ENCODE measurements at regions not wholly inside any gene's neighbourhood (a gene's known extent, or its start where the extent isn't known, plus 50 kb on each side); places are given as distances from the start of the nearest gene placed in this dataset.
"Not testable (repeated sequence)": the region's sequence is repeated elsewhere in the genome, so short reads cannot be mapped to it uniquely, and the experiment has no call there.

DNA sequence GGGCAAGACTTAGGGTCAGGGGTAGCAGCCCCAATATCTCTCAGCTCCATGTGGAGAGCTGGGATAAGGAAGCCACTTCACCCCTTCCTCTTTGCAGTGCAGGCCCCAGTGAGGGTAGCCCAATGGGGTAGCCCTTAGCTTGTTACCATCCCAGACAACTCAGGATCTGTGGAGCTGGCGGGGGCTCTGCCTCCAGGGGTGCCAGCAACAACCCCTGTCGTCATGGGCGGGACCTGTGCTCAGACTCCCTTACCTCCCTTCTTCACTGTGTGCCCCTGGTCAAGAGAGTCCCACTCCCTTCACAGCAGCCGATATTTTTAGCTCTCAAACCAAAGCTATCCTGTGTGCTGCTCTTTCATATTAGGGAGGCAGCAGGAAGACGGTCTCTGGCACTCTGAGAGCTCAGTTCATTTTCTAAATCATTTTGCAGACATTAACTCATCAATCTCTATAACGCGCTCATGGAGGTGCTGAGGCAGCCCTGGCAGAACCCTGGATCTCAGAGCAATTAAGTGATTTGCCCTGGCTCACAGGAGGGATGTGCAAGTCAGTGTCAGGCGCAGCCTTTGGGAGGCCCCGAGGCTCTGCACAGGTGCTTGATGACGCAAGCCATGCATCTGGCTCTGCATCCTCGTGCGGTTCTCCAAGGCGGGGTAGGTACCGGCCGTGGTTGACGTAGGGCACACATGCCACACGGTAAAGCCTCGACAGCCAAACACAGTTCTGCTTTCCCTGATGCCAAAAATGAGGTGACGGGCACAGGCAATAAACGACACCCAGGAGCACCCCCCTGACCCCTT lies 357.6 kb downstream of the SHANK2 start:
- no peak for DNase-seq (ENCODE audit: low read depth)

DNA sequence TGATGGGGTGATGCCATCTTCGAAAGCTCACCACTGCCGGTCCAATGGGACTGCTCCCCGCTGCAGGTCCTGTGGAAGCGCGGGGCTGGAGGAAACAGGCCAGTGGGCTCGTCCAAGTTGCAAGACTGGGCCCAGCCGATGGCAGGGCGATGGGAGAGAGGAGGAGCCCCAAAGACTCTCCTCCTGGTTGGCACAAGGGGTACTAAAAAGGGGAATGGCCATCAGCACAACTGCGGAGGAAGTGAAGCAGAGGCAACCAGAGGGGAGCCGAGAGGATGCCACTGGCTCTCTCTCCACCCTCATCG lies 357.1 kb downstream of the SHANK2 start:
- no peak for DNase-seq (ENCODE audit: low read depth)

DNA sequence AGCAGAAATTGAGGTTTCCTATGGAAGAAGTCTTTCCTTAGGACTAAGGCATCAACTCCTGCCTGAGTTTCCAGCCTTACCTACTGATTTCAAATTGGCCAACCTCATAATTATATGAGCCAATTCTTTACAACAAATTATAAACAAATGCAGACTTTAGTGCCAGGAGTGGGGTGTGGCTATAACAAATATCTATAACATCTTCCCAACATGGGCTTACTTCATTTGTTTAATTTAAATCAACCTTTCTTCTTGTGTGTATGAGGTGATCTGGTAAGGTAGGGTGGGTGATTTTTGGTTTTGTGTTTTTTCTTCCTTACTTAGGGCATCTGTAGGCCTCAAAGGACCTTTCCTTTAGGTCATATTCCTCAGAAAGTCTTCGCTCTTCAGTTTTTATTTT lies 354.9 kb downstream of the SHANK2 start:
- DNase-seq (ENCODE audit: low read depth) = no peak

DNA sequence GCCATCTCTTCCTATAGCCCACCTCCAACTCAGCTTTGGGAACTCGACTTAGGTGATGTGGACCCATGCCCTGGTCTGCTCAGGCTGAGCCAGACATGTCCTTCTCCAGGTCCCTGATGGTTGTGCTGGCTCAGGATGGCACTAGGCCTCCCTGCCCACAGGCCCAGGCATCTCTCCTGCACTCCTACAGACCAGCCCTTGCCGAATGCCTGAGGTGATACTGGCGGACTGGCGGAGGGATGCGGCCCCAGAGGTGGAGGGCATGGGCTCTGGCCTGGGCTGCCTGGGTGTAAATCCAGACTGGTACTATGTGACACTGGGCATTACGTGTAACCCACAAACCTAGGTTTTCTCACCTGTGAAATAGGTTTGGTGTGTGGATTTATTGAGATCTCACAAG lies 352.8 kb downstream of the SHANK2 start:
- no peak for DNase-seq (ENCODE audit: low read depth)

DNA sequence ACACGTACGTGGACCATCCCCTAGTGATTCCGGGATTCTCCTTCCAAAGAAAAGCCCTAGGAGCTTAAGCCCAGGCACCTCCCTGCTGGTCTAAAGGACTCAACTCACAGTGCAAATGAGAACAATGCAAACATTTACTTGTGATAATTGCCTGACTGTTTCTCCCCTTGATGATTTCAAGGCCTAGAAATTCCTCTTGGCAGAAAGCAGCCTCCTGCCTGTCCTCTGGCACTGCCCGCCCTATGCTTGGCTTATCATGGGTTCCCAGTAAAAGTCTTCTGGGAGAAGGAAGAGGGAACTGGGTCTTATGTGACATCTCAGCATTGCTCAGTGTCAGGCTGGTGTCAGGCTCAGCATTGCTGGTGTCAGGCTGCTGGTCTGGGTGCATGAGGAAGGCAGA lies 351.8 kb downstream of the SHANK2 start:
- no peak for DNase-seq (ENCODE audit: low read depth)

DNA sequence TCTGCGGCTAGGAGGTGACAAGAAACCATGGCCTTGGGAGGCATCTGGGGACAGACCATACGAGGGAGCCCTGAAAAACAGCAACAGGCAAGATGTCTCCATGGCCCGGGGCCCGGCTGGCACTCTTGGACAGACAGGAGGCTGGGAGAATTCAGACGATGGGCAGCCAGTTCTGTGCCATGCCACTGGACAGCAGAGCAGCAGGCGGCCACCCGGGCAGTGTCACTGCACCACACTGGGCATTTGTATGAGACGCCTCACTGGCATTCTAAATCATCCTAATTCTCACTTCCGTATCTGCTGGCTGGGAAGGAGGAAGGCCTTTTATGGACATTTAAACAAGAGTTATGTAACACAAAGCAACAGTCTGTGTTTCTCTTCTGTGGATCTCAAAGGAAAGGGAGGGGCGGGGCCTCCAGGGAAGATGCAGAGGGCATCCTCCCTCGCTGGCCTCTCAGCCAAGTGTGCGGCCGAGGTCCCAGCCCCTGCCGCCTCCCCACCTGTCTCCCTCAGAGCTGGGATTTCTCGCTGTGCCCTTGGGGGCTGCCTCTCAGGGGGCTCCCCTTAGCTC lies 350.3 kb downstream of the SHANK2 start:
- no peak for DNase-seq (ENCODE audit: low read depth)

DNA sequence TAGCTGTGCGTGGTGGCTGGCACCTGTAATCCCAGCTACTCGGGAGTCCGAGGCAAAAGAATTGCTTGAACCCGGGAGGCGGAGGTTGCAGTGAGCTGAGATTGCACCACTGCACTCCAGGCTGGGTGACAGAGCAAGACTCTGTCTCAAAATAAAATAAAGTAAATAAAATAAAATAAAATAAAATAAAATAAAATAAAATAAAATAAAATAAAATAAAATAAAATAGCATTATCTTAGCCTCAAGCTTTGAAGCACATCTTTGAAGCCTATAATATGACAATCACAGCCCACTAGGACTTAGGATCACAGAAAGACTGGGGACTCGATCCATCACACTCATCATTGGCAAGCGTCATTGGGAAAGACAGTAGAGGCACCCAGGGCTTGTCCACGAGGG lies 349.1 kb downstream of the SHANK2 start:
- DNase-seq (ENCODE audit: low read depth) = not testable (repeated sequence)

DNA sequence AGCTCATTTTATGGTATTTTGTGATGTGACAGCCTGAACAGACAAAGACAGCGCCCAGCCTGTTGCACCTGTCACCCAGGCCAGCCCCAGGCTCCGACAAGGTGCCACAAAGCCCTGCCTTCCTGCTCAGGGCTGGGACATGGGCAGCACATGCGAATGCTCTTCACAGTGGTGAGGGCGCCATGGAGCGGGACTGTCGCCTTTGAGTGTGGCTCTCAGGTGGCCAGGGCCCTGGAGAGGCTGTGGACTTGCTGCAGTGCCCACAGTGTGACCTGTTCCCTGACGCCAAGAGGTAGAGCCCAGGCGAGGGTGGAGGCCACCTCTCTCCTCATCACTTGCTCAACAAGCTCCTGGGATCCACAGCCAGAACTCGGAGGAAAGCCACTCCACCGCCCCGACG lies 346.3 kb downstream of the SHANK2 start:
- no peak for DNase-seq (ENCODE audit: low read depth)

DNA sequence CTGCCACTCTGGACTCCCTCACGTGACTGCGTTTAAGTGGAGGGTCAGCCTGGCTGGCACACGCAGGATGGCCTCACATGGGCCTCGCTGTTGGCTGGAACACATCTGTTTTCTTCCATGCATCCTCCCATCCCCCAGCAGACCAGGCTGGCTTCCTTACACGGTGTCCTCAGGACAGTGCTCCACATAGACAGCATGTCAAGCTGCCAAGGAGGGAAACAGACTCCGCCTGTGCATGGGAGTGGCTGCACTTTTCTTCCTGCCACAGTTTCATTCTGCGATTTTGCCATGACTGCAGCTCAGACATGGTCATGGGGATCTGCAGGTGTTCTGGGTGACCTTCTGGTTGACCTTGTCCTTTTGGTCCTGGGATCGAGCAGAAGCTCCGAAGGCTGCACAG lies 344.2 kb downstream of the SHANK2 start:
- no peak for DNase-seq (ENCODE audit: low read depth)

DNA sequence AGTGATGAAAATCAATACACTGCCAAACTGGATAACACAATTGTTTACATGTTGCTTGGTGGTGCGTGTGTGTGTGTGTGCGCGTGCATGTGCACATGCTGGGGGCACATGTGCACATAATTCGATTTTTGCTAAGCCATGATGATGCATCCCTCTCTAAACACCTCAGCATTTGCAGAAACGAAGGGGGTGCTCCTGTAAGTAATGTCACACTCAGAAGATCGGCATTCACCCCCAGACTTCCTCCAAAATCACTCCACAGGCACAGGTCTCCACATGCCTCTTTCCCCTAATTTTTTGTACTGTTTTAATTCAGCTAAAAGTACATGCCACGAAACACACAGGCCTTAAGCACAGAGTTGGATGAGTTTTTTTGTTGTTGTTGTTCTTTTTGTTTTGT lies 341.5 kb downstream of the SHANK2 start:
- no peak for DNase-seq (ENCODE audit: low read depth)

DNA sequence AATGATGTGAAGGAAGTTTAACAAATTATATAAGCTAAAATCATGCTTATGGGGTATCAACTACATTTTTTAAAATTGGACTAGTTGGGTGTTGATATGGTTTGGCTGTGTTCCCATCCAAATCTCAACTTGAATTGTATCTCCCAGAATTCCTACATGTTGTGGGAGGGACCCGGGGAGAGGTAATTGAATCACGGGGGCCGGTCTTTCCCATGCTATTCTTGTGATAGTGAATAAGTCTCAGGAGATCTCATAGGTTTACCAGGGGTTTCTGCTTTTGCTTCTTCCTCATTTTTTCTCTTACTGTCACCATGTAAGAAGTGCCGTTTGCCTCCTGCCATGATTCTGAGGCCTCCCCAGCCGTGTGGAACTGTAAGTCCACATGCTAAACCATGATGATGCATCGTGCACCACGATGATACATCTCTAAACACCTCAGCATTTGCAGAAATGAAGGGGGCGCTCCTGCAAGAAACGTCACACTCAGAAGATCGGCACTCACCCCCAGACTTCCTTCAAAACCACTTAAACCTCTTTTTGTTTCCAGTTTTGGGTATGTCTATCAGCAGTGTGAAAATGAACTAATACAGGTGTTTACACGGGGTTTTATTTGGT lies 340.0 kb downstream of the SHANK2 start:
- DNase-seq (ENCODE audit: low read depth) = no peak

DNA sequence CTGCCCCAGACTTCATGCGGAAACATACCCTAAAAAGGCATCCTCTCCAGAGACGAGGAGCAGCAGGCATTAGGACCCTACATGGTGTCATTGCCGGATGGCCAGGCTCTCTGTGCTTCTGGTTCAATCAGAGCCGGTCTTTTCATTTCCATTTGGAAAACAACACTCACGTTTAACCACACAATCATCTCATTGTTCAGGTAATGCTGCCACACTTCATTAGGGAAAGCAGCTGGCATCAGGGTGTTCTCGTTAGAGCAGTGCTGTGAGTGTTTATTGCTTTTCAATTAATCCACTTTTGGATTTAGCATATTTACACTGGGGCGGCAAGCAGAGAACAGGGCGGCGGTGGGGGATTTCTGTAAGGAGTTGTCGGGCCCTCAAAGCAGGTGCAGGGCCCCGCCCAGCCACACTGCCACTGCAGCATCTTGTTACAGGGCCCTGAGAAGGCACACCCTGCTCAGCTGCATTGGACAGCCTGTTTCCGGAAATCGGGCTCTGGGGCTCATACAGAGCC lies 338.6 kb downstream of the SHANK2 start:
- no peak for DNase-seq (ENCODE audit: low read depth)

DNA sequence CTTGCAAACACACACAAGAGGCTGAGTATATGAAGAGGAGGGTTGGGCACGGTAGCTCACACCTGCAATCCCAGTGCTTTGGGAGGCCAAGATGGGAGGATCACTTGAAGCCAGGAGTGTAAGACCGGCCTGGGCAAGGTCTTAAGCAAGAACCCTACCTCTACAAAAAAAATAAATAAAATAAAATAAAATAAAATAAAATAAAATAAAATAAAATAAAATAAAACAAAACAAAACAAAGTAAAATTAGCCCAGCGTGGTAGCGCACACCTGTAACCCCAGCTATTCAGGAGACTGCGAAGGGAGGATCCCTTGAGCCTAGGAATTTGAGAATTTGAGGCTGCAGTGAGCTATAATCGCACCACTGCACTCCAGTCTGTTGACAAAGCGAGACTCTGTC lies 337.9 kb downstream of the SHANK2 start:
- DNase-seq (ENCODE audit: low read depth) = no peak

DNA sequence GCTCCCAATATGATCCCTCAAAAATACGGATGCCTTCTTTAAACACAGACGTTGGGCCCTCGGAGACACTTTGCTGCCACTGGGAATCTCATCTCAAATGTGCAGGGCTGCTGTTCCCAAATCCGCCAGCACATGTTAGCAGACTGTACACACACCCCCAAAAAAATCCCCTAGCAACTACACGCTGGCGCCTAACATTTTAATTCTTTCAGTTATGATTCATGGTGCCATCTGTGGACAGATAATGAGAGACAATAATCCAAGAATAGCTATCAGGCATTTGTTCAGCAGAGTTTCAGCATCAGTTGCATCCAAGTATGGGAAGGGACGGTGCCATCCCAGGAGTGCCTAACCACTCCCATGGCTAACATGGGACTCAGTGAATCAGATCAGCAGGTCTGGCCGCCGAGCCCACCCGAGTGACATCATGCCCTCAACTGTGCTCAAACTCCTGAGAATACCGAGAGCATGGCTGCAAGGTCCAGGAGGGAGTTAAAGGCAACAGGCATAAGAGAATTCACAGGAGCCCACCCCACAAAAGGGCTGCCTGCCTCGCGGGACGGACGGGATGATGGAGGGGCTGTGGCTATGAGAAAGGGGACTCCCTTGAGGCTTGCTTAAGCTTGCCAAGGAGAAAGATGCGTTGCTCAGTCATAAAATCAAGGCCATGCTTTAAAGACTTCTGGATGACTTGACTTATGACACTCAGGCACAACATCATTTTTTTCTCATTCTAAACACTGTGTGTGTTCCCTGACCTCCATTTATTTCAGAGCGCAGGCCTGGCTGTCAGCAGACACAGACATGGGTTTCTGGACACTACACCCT lies 337.0 kb downstream of the SHANK2 start:
- DNase-seq (ENCODE audit: low read depth) = no peak

DNA sequence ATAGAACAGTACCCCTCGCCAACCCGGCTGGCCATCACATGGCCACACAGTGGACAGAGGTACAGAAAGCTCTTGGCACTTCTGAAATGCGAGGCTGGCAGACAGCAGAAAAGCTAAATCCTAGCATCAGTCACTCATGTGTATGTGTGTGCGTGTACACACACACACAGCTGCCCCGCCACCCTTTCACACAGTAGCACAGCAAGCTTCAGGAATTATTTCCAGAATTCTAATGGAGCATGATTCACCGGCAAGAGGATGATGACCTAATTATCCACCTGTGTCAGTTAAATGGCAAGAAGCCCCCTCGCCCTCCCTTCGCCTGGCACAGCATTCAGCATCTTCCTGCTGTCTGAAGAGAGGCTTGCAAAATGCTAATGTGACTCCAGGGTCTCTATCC lies 336.0 kb downstream of the SHANK2 start:
- DNase-seq (ENCODE audit: low read depth) = no peak

DNA sequence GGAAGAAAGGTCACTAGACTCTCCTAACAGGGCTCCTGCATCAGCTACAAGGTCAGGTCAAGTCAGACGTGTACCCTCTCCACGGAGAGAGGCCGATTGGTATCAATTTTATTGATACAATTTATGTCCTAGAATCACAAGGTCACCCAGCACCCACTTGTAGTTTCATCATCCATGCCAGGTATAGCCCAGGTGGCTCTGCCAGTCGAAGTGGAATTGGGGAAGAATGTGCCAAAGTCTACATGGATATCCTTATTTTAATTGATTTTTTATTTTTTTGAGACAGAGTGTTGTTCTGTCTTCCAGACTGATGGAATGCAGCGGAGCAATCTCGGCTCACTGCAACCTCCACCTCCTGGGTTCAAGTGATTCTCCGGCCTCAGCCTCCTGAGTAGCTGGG lies 334.1 kb downstream of the SHANK2 start:
- DNase-seq (ENCODE audit: low read depth) = no peak

DNA sequence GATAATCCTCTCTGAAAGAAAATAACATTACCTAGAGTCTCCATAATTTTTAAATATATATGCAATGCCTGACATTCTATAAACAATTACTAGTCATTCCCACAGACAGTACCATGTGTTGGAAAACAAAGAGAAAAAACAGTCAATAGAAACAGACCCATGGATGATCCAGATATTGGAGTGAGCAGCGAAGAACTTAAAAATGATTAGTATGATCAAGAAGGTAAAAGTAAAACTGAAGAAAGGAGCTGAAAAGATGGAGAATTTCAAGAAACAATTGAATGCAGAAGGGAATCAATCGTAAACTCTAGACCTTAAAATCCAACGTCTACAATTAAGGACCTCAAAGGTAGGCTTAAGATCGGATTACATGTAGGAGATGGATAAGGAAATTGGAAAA lies 330.6 kb downstream of the SHANK2 start:
- DNase-seq (ENCODE audit: low read depth) = no peak

DNA sequence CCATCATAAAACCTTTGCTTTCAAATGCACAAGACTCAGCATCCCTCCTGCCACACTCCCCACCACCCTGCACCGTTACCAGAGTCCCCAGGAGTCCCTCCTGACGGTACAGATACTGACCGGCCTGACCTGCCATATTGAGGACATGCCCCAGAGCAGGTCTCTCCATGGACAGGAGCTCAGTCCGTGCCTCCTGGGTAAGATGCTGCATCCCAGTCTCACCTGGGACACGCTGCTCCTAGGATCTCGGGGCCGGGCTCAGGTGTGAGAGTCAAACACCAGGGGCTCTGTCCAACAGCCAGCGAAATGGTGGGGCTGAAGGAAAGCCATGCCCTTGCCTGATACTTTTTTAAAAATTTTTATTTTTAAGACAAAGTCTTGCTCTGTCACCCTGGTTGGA lies 328.3 kb downstream of the SHANK2 start:
- DNase-seq (ENCODE audit: low read depth) = no peak

DNA sequence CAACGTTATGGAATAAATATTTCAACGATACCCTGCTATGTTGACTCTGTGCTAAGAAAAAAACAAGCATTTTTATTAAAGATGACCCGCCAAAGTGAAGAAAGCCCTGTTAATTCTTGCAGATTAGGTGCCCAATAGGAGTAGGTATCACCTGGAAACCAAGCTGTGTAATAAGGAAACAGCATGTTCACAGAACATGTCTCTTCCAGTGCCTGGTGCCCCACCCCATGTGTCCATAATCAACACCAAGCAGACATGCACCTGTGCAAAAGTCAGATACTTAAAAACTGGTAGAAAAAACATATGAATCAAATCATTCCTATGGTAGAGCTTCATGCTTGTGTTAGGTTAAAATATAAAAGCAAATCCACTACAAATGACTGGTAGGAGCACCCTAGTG lies 327.1 kb downstream of the SHANK2 start:
- no peak for DNase-seq (ENCODE audit: low read depth)

DNA sequence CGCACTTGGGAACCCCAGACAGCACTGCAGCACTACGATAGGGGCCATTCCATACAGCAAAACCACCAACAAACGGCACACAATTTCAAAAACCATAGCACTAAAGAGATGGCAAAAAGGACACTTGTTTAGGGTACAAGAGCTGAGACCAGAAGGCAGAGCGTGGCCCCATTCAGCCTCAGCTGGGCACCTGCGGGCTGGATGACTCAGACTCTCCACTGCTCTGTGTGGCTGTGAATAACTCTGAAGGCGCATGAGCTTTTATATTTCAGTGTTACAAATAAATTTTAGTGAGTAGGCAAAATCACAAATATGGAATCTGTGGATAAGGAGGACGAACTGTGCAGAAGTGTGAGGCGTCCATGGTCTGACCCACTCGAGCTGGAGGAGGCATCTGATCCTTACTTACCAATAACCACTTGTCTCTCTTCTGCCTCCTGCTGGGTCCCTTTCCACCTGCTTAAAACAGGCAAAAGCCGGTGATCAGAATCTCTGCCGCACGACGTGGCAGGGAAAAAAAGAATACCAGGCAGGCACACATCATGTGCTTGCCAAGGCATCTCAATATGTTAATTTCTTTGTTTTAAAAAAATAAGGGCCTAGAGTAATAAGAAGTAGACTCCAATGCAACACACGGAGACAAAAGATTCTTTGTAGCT lies 325.7 kb downstream of the SHANK2 start:
- DNase-seq (ENCODE audit: low read depth) = no peak

DNA sequence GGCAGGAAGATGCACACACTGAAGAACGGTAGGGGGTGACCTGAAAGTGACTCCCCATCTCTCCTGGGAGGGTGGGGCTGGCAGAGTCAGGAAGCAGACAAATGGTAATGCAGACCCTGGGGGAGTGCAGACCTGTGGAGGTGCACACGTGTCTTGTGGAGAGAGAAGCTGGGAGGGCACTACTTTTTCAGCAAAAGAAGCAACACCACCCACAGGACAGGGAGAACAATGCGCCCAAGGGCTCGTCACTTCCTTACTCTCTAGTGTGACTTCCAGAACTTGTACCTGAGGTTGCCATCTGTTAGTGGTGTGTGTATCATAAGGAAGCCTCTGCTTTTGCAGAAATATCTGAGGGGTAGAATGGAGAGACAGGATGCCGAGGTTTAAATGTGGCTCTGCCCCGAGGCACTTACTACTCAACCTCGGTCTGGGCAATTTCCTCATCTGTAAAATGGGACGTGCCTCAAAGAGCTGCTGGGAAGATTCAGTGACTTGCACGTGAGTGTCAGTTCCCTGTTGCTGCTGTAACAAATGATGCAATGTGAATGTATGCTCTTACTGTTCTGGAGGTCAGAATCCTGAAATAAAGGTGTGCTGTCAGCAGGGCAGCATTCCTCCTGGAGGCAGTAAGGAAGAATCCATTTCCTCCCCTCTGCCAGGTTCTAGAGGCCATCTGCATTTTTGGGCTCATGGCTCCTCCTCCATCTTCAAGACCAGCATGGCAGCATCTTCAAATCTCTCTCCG lies 323.4 kb downstream of the SHANK2 start:
- DNase-seq (ENCODE audit: low read depth) = no peak

DNA sequence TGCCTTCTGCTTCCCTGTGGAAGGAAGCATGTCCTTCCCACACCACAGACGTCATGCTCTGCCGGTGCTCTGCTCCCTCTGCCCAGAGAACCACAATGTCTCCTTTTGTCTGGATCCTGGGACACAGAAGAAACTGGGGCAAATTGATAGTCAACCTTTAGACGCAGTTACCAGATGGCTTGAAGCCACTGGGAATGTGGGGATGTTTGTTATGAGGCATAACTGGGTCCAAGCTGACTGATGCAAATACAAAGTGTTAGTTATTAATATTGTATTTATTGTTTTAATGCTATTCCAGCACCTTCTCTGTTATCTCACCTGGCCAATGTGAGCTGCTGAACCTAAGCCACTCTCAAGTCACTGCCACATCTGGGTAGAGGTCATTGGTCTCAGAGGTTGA lies 322.2 kb downstream of the SHANK2 start:
- DNase-seq (ENCODE audit: low read depth) = no peak
